Fibroblast of lung (primary cell): ENCODE measurements at regions not wholly inside any gene's neighbourhood (a gene's known extent, or its start where the extent isn't known, plus 50 kb on each side); places are given as distances from the start of the nearest gene placed in this dataset.

ENCODE experiments used
- DNase-seq, 2 donors: peaks; one replicate each; pipeline versions ENCODE4 v3.0.0 to v3.0.0-alpha.2; 2010; ENCODE audit warnings: low read depth in 2 of 2
- H2AFZ ChIP-seq: 2 replicates; pipeline ENCODE4 v1.5.1; 2012; ENCODE audit warnings: low read length, control low read depth, inconsistent platforms
- H3K27ac ChIP-seq: 2 replicates; pipeline ENCODE4 v1.5.1; 2011; ENCODE audit warnings: low read length, control low read depth; ENCODE audit not compliant: insufficient read depth
- H3K27me3 ChIP-seq: 2 replicates; pipeline ENCODE4 v1.5.1; 2011; ENCODE audit warnings: mild to moderate bottlenecking, low read length; ENCODE audit not compliant: control insufficient read depth, insufficient read depth
- H3K36me3 ChIP-seq: 2 replicates; pipeline ENCODE4 v1.5.1; 2011; ENCODE audit warnings: low read length; ENCODE audit not compliant: control insufficient read depth, insufficient read depth
- H3K4me1 ChIP-seq: 2 replicates; pipeline ENCODE4 v1.5.1; 2011; ENCODE audit warnings: low read length; ENCODE audit not compliant: control insufficient read depth, insufficient read depth; ENCODE audit errors: extremely low read depth
- H3K4me2 ChIP-seq: 2 replicates; pipeline ENCODE4 v1.5.1; 2011; ENCODE audit warnings: low read length, control low read depth; ENCODE audit not compliant: insufficient read depth; ENCODE audit errors: extremely low read depth
- H3K4me3 ChIP-seq, 4 experiments: fragments of 200-600 bp in 1 of 4; sonication (generic) in 1 of 4; replicated peaks in 1 of 4; 2 replicates each; pipeline ENCODE4 v1.5.1; 2011 to 2016; ENCODE audit warnings: low read length in 4 of 4, low read depth in 3 of 4, mild to moderate bottlenecking in 3 of 4, control low read depth in 2 of 4, inconsistent platforms in 1 of 4, mixed read lengths in 1 of 4; ENCODE audit not compliant: insufficient read depth in 1 of 4; ENCODE audit errors: control extremely low read depth in 1 of 4
- H3K79me2 ChIP-seq: 2 replicates; pipeline ENCODE4 v1.5.1; 2012; ENCODE audit warnings: mild to moderate bottlenecking, low read length, inconsistent platforms; ENCODE audit not compliant: control insufficient read depth, insufficient read depth
- H3K9ac ChIP-seq: 2 replicates; pipeline ENCODE4 v1.5.1; 2011; ENCODE audit warnings: mild to moderate bottlenecking, low read length, control low read depth; ENCODE audit not compliant: insufficient read depth
- H3K9me3 ChIP-seq: 2 replicates; pipeline ENCODE4 v1.5.1; 2012; ENCODE audit warnings: low read depth, low read length; ENCODE audit not compliant: control insufficient read depth, insufficient read depth
- H4K20me1 ChIP-seq: 2 replicates; pipeline ENCODE4 v1.5.1; 2011; ENCODE audit warnings: low read length; ENCODE audit not compliant: control insufficient read depth, insufficient read depth; ENCODE audit errors: extremely low read depth
- CTCF ChIP-seq, 2 donors: IDR thresholded peaks in 1 of 2; conservative IDR thresholded peaks in 1 of 2; 1 replicate in 1 of 2; 2 replicates in 1 of 2; pipeline ENCODE4 v1.5.1; 2011 to 2012; ENCODE audit warnings: low read length in 2 of 2, control low read depth in 1 of 2, inconsistent platforms in 1 of 2, low read depth in 1 of 2, mild to moderate bottlenecking in 1 of 2
- EZH2 ChIP-seq: IDR thresholded peaks from 2 replicates; pipeline ENCODE4 v1.5.1; 2012; ENCODE audit warnings: low read length, control low read depth, mild to moderate bottlenecking; ENCODE audit errors: missing control alignments

- Histone ChIP-seq H3K9me3 (no peaks in the 10 kb centered on the region), H3K4me2 (no peak overlapping the region), H3K4me1 (no peaks in the 10 kb centered on the region), H3K79me2 (no peaks in the 10 kb centered on the region), H3K27me3 (no peaks in the 10 kb centered on the region), H2AFZ (no peak overlapping the region), H3K27ac (no peak overlapping the region), H3K9ac (no peak overlapping the region), H3K4me3 (no peak overlapping the region), H4K20me1 (no peaks in the 10 kb centered on the region), H3K36me3 (no peaks in the 10 kb centered on the region)
- no peak for DNase-seq
- TF ChIP-seq CTCF (conservative IDR thresholded peaks at IDR 0.05 in 1 of 2, IDR thresholded peaks at IDR 0.05 in 1 of 2; ENCODE audit: low read depth in 1 of 2, low read length in 2 of 2), result no peak
- no peak for TF ChIP-seq EZH2
Observed at GRCh38 chr20:52017669-52018317, 173.8 kb downstream of the ZFP64 start.

GRCh38 chr20:52016022-52016421 is 175.6 kb downstream of the ZFP64 start:
- H3K9me3 ChIP-seq, result no peaks in the 10 kb centered on the region
- DNase-seq, result no peak
- no peak overlapping the region for H3K27ac ChIP-seq
- TF ChIP-seq CTCF (conservative IDR thresholded peaks at IDR 0.05 in 1 of 2, IDR thresholded peaks at IDR 0.05 in 1 of 2; ENCODE audit: low read depth in 1 of 2, low read length in 2 of 2), result no peak
- TF ChIP-seq EZH2, result no peak
- no peak overlapping the region for H2AFZ ChIP-seq
- no peaks in the 10 kb centered on the region for H3K27me3 ChIP-seq
- no peak overlapping the region for H3K4me3 ChIP-seq
- no peak overlapping the region for H3K4me2 ChIP-seq
- no peaks in the 10 kb centered on the region for H3K36me3 ChIP-seq
- no peaks in the 10 kb centered on the region for H4K20me1 ChIP-seq
- H3K79me2 ChIP-seq, result no peaks in the 10 kb centered on the region
- no peak overlapping the region for H3K9ac ChIP-seq
- no peaks in the 10 kb centered on the region for H3K4me1 ChIP-seq

GRCh38 chr20:52015155-52015554 is 176.4 kb downstream of the ZFP64 start:
- DNase-seq, result peak in 1 of 2 donors; percentile 34
- H3K27ac ChIP-seq, result no peak overlapping the region
- no peak overlapping the region for H3K4me3 ChIP-seq
- H3K9ac ChIP-seq, result no peak overlapping the region
- H3K27me3 ChIP-seq, result no peaks in the 10 kb centered on the region
- no peaks in the 10 kb centered on the region for H3K4me1 ChIP-seq
- TF ChIP-seq EZH2, result no peak
- no peak for TF ChIP-seq CTCF (conservative IDR thresholded peaks at IDR 0.05 in 1 of 2, IDR thresholded peaks at IDR 0.05 in 1 of 2; ENCODE audit: low read depth in 1 of 2, low read length in 2 of 2)
- no peaks in the 10 kb centered on the region for H3K79me2 ChIP-seq
- no peaks in the 10 kb centered on the region for H3K9me3 ChIP-seq
- H4K20me1 ChIP-seq, result no peaks in the 10 kb centered on the region
- H3K4me2 ChIP-seq, result no peak overlapping the region
- no peak overlapping the region for H2AFZ ChIP-seq
- no peaks in the 10 kb centered on the region for H3K36me3 ChIP-seq
